Stimulated activated CD4-positive, alpha-beta T cell treated with anti-CD3 and anti-CD28 coated beads, Interleukin-12 subunit alpha, Interleukin-12 subunit beta, amount 100 ng/mL, for 24 hours (primary cell): ENCODE measurements at regions not wholly inside any gene's neighbourhood (a gene's known extent, or its start where the extent isn't known, plus 50 kb on each side); places are given as distances from the start of the nearest gene placed in this dataset.
"Not testable (repeated sequence)": the region's sequence is repeated elsewhere in the genome, so short reads cannot be mapped to it uniquely, and the experiment has no call there.

ENCODE experiments used
- DNase-seq, 2 experiments: peaks; one replicate each; pipeline ENCODE4 v3.0.0-alpha.2; 2020; ENCODE audit warnings: low read depth in 2 of 2

DNA sequence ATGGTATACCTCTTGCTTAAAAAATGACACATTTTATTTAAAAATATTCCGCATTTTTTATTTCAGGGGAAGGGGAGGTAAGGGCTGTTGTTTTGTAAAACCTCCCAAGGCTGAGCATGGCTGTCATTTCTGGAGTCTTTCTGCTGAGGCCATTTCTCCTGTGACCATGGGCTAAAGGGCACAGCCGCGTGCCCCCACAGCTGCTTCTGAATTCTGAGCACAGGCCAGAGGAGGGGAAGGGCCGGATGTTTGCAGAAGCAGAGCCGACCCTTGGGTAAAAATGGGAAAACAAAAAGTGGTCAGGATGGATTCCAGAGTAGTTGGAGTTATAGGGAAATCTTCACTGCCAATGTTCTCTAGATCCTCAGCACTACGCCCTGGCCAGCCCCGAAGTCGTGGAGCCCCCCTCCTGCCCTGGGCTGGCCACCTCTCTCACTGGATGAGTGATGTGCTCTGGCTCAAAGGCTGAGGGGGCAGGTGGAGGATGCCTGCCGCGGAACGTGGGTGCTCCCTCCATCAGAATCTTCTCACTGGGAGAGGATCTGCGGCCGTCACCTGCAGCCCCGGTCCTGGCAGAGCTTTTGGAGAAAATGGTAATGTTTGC is 131.3 kb upstream of the ZEB1 start:
- DNase-seq = no peak

DNA sequence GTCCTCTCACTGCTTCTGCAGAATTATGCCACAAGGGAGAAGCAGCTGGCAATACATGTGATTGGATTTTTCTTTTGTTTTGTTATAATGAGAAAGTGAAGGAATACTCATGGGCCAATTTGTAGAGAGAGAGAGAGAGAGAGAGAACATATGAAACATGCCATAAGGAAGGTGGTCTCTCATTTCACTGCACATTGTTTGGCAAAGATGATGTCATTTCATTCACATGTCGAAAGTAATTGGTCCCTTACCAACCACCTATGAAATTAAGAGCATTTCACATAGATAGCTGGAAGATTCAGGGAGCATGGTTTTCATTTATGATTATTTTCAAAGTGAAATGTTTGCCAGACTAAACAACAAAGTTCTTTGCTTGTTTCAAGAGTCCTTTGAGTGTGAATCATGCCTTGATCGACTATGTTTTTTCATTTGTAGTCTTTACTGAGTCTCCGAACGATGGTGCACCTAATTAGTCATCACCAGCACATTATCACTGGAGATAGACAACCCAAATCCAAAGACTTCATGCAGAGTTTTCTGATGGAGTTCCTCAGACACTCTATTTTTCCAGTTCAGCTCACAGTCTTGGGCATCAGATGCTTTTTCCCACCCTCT is 130.1 kb upstream of the ZEB1 start:
- DNase-seq = no peak

DNA sequence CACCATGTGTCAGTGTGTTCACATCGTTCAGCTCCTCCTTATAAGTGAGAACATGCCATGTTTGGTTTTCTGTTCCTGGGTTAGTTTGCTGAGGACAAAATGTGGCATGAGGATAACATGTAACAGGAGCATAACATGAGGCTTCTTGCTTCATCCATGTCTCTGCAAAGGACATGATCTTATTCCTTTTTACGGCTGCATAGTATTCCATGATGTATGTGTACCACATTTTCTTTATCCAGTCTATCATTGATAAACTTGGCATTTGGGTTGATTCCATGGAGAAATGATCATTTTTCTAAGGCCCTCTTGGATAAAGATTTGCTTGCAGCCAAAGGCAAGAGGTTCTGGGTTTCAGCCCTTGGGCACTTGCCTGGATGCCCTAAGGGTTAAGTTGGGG is 128.5 kb upstream of the ZEB1 start:
- no peak for DNase-seq

DNA sequence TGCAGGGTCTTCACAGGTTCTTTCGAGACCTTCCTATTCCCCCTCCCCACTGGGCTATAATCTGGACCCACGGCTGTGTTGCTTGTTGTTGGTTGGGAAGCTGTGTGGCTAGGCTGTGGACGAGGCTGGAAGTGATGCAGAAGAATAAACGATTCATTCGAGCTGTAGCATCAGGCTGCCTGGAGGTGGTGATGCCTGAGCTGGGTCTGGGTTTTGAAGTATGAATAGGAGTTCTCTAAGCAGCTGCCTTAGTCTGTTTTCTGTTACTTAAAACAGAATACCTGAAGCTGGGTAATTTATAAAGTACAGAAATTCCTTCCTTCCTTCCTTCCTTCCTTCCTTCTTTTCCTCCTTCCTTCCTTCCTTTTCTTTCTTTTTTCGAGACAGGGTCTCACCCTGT is 126.5 kb upstream of the ZEB1 start:
- DNase-seq = no peak

DNA sequence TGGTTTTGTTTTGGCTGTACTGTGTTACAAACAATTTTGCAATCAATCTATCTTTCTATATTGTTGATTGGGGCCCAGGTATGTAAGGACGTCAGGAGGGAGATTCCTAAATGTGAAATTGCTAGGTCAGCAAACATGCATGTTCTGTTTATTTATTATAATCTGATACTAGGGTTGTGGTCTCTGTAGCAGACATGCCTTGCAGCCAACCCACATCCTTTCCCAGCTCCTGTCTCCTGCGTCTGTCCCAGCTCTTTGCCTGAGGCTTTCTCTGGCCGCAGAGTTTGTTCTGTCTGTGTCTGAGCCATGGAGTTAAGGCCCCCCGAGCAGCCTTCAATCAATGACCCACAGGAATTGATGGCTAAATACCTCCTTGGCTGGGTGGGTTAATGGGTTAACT is 124.0 kb upstream of the ZEB1 start:
- no peak for DNase-seq

DNA sequence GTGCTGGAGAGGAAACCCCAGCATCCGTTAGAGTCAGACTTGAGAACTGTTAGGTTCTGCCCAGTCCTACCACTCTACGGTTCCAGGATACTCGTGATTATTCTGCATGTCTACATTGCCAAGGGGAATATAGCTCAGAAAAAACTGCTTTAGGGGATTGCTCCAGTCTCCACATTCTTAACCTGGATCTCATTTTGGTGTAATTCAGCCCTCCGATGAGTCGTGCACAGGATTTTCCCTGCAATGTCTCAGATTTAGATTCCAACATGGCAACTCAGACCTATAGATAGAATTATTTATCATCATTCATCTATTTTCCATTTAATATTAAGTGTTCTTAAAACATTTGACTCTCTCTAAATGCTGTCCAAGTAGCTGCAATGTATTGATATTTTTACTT is 121.1 kb upstream of the ZEB1 start:
- no peak for DNase-seq

DNA sequence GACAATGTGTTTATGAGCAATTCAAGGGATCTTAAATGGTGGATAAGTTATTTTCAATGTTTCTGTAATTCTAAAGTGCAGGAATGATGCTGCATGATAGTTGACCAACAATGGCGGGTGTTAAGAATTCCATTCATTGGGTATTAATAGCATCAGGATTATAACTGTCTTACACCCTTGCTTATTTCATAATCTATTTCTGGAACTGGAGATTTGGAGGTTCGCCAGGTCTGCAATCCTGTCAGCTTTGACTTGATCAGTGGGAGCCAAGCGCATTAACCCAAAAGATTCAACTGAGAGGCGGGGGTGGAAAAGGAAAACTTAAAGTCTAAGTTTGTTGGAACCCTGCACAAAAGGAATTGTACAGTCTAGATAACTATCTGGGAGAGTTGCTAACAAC is 114.9 kb upstream of the ZEB1 start:
- no peak for DNase-seq

DNA sequence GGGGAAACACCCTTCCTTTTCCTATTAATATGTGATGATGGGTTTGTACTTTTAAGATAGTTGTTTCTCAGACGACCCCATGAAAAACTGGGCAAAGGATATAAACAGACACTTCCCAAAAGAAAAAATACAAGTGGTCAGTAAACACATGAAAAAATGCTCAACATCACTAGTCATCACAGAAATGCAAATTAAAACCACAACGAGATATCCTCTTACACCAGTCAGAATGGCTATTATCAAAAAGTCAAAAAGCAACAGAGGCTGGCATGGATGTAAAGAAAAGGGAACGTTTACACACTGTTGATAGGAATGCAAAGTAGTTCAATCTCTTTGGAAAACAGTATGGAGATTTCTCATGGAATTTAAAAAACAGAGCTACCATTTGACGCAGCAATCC is 111.4 kb upstream of the ZEB1 start:
- no peak for DNase-seq

DNA sequence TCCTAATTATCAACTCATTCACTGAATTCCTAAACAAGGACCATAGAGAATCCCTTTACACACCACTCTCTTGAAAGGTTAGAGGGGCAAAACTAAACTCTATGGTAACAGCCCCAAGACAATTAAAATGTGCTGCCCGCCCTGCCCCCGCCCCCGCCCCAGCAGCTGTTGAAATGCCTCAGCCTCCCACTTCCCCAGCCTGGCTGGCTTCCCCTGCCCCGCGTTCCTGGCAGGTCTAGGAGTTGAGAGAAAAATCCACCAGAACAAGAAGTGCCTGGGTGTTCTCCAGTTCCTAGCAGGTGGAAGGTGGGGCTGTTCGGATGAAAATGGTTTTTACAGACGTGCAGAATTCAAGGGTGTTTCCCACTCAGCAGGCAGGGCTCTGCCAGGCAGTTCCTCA is 109.5 kb upstream of the ZEB1 start:
- no peak for DNase-seq

DNA sequence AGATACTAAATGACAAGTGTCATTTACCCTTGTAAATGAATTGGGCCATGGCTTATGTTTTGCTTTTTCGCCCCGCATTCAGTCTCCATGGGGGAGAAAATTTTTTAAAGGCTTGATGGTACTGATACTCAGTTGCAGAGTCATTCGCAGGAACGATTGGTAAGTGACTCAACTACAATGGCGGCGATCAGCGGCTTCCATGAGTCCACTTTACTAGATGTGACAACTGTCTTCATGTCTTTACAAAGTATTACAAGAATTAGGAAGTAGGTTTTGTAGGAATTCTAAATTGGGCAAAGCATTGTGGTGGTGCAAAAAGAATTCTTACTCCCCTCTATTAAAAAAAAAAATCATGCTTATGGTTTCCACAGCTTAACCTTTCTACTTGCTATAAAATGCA is 108.8 kb upstream of the ZEB1 start:
- DNase-seq = no peak

DNA sequence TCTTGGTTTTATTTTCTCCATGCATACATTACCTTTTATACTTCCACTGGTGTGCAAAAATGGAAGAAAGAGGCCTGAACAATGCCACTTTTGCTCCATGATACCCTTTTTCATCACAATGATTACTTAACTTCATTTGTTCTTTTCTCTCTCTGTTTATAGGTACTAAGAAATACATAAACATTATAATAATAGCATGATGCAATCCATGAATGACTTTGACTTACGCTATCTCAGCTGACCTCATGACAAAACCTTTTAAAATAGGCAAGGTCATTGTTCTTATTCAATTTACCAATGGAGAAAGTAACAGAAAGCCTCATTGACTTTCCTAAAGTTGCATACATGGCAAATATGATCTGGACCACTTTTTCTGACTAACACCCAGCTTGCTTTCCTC is 105.1 kb upstream of the ZEB1 start:
- no peak for DNase-seq

DNA sequence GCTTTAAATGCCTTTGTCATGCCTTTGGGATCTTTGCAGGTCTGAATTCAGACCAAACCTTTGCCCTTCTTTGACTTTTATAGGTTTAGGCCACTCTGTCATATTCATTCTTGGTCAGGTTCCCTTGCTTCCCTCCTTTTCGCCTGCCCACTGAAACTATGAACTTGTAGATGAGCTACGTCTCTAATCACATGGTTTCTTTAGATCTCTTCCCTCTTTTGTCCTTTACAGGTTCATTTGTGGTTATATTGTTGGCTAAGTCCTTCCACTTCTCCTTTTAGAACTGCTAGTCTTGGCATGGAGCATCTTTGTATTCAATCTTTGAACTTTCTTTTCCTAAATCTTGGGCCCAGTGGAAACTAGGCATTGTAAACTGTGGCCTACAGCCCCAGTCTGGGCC is 104.0 kb upstream of the ZEB1 start:
- no peak for DNase-seq

DNA sequence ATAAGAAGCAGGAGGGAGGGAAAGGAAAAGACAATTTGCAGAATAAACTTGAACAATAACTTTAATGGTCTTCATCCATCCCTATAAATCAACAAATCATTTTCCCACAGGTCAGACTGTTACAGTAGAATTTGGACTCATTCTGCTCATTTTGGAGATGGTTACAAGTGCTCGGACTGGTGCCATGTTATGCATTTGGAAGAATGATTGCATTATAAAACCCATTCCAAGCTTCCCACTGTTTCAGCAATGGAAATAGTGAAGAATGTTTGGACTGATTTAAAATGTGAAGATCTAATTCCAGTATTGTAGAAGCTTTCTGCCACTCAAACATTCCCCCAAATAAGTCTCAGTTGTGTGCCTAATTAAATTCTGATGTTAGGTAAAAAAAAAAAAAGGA is 99.7 kb upstream of the ZEB1 start:
- DNase-seq = no peak

DNA sequence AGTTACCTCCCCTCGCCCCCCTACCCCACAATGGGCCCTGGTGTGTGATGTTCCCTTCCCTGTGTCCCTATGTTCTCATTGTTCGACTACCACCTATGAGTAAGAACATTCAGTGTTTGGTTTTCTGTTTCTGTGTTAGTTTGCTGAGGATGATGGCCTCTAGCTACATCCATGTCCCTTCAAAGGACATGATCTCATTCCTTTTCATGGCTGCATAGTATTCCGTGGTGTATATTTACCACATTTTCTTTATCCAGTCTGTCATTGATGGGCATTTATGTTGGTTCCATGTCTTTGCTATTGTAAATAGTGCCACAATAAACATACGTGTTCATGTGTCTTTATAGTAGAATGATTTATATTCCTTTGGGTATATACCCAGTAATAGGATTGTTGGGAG is 90.2 kb upstream of the ZEB1 start:
- not testable (repeated sequence) for DNase-seq

DNA sequence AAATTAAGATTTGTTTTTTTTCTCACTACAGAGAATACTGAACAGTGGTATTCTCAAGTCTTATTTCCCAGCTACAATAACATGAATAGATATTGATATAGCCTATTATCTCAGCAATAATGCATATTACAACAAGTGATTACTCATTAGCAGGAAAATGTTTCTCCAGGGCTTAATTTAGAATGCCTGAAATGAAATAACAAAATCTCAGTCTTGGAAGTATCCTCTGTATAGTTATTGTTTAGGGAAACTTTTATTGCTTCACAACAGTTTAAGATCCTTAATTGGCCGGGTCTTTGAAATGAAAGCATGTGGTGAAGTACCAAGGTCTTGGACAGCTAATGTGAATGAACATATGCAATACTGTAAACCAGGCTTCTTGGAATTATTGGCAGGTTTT is 79.1 kb upstream of the ZEB1 start:
- no peak for DNase-seq

DNA sequence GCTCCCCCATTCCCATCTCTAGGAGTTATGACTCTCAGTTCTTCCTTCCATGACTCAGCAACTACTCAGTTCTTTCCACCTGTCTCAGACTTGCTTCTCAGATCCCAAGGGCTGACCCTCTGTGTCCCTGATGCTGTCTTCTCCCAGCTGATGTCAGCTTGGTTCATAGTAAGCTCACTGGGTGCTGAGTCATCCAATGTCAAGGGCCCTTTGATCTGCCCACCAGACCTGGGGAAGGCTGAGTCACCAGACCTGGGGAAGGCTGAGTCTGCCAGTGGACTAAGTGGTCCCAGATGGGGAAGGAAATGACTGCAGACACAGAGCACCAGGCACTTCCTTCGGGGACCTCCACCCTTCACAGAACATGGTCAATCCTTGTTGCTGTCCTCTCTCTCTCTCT is 76.1 kb upstream of the ZEB1 start:
- peak; percentile 16 to 36 for DNase-seq

DNA sequence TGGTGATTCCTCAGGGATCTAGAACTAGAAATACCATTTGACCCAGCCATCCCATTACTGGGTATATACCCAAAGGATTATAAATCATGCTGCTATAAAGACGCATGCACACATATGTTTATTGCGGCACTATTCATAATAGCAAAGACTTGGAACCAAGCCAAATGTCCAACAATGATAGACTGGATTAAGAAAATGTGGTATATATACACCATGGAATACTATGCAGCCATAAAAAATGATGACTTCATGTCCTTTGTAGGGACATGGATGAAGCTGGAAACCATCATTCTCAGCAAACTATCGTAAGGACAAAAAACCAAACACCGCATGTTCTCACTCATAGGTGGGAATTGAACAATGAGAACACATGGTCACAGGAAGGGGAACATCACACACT is 67.9 kb upstream of the ZEB1 start:
- not testable (repeated sequence) for DNase-seq

DNA sequence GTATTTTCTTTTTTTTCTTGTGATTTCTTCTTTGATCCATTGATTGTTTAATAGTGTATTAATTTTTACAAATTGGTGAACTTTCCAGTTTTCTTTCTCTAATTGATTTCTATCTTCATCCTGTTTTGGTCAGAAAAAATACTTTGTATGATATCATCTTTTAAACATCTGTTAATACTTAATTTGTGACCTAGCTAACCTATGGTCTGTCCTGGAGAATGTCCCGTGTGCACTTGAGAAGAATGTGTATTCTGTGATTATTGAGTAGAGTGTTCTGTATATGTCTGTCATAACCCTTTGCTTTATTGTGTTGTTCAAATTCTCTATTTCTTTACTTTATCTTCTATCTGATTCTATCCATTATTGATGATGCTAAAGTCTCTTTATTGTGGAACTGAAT is 65.8 kb upstream of the ZEB1 start:
- DNase-seq = no peak

DNA sequence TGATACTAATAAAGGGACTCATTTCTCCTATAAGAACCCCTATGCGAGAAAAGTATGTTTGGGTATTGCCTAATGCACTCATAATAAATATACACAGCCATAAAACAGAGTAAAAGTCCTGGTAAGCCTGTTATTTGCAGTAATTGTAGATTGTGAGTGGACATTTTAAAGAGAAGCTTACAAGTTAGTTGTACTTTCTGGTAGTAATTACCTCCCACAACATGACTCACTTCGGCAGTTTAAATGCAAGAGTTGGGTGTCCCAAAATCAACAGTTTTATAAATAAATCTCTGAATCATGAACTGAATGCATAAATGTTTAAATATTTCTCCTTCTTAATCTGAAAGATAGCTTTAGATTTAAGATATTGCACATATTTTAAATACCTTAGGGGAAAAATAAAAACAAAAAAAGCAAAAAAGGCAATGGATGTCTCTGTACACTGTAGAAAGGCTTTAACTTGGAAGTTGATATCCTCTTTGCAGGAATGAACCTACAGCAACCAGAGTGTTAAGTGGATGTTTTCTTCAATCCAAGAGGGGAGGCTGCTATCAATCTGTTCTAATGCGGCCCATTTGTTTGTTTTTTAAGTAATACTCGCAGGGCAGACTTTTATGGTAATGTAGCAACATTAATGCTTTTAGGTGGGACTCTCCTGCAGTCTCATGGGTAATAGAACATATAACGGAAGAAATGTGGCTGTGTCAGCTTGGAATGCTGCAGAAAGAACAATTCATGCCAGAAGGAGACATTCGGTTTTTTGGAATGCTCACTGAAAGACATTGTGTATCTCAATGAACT is 57.3 kb upstream of the ZEB1 start:
- DNase-seq = no peak

DNA sequence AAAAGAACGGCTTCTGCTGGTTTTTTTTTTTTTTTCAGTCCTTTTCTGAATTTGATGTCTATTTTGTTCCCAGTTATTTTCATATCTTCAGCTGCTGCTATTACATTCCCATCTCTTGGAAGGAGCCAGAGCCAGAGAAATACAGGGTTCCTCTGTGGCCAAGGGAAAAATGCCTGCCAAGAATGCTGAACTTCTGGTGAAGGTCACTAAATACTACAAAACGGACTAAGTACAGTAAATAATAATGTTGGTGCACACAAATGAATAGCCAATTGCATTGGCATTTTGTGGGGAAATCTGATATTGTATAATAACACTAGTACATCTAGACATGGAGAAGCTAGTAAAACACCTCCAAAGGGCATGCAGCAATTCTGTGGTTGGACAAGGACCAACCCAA is 56.3 kb upstream of the ZEB1 start:
- no peak for DNase-seq

DNA sequence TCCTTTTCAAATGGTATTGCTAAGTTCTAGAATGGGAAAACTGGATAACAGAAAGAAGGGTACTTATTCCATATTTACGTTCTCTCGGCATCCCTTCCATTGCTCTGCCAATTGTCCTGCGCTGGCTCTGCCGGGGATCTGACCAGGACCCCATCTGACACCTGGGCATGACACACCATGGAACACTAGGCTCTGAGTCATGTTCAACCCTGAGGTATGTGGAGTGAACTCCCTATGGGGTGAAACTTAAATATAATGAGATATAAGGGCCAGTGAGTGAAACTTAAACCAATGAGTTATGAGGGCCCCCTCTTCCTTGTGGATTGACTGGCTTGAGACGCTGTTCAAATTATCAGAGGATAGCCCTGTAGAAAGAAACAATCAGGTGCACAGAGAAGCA is 55.1 kb upstream of the ZEB1 start:
- DNase-seq = no peak

DNA sequence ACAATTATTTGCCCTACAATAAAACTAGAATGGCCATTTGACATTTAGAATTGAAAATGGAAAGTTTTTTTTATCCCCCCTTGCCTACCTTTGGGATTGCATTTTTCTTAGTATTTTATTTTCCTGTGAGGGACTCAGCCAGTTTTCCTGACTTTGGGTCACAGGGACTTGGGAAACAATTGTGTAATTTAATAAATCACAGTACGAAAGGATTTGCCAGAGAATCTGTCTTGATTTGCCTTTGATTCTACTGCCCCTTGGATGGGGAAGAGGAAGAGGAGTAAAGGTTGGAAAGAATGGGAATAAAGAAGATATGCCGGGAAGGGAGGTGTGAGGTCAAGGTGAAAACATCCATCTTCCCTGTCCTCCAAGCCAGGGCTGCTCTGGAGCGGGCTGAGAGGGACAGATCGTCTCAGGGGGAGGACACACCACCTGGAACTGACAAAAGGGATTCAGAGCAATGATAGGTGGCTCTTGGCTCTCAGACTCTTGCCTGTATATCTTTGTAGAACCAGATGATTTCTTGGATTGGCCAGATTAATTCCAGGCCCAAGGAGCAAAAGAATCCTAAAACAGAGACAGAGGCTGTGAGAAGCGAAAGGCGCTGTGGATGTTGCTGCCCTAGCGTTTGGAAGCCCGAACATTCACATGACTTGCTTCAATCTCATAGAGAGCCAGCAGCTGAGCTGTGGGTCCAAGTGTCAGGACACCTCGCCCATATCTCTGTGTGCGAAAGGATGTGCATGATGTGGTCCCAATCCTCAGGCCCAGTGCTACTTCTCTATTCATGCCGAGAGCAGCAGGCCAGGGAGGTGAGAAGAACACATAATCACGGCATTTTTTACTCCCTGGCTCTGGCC is 50.3 kb upstream of the ZEB1 start:
- no peak for DNase-seq
